DOHH2 (cell line): ENCODE measurements at regions not wholly inside any gene's neighbourhood (a gene's known extent, or its start where the extent isn't known, plus 50 kb on each side); places are given as distances from the start of the nearest gene placed in this dataset.
"Not testable (repeated sequence)": the region's sequence is repeated elsewhere in the genome, so short reads cannot be mapped to it uniquely, and the experiment has no call there.

Experiments used
- CTCF ChIP-seq: fragments of 200-600 bp; sonication (generic); IDR thresholded peaks from one replicate; pipeline ENCODE4 v1.5.1; 2014; ENCODE audit warnings: antibody characterized with exemption, mild to moderate bottlenecking, low read depth, low read length; ENCODE audit not compliant: poor library complexity, severe bottlenecking
- EZH2phosphoT487 ChIP-seq: fragments of 200-600 bp; sonication (generic); IDR thresholded peaks from 2 replicates; pipeline ENCODE4 v1.6.1; 2017; ENCODE audit warnings: borderline replicate concordance, mild to moderate bottlenecking, antibody characterized with exemption, low read length, moderate library complexity, mixed read lengths

- not testable (repeated sequence) for TF ChIP-seq CTCF, EZH2phosphoT487
Measured at GRCh38 chr21:19493437-19494241, 1090.1 kb upstream of the TMPRSS15 start.
